NCI-H1105 (cell line): ENCODE measurements at regions not wholly inside any gene's neighbourhood (a gene's known extent, or its start where the extent isn't known, plus 50 kb on each side); places are given as distances from the start of the nearest gene placed in this dataset.

Source experiments
- DNase-seq: peaks from one replicate; lab custom pipeline; 2025; lab: John Stamatoyannopoulos, UW

DNA sequence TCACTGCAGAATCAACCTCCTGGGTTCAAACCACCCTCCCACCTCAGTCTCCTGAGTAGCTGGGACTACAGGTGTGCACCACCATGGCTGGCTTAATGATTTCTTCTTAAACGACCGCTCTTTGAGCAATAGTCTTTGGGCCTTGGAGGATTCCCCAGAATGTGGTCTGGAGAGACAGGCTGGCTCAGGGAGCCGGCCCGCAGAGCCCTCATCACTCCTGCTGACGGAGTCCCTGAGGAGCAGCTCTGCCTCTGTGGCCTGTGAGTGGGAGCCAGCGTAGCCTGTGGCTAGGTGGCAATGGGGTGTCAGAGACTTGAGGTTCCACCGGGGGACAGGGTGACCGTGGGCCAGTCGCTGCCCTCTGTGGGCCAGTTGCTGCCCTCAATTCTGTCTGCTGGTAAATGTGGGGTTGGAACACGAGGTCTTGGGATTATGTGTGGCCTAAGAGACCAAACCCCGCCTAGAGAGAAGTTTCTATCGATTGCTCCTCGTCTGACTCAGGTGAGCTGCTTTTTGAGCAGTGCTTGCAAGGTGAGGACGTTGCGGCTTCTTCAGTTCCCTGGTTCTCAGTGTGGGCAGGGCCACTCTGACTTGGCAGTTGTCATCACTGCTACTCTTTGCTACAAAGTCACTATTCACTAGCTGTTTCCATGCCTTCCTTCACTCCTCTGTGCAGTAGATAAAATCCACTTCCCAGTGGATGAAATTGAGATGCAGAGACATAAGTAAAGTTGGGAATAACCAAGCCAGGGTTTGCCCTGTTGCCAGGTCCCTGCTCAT lies 124.8 kb upstream of the NECTIN1 start:
- DNase-seq = no peak

GRCh38 chr11:119852741-119853140 lies 123.7 kb upstream of the NECTIN1 start:
- no peak for DNase-seq

DNA sequence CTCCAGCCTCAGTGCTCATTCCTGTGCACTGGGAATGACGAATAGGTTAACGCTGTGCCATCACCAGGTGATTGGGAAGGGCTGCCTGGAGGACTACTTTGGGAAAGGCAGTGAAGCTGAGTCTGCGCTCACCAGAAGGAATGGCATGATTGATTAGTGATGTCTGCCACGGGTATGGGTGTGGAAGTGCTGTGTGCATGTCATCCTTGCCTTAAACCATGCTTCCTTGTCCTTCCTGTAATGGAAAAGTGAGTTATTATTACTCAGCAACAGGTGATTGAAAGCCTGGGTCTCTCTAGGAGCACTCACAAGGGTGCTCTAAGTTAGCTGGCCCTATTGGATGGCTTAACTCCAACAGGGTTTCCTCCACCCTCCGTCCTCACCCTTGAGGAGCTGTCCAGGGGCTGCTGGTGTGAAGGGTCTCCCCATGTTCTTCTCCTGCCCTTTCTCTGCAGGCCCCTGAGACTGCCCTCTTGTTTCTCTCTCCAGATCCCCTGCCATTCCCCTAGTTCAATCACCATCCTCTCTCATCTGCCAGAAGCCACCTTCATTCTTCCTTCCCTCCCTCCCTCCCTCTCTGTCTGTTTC lies 121.9 kb upstream of the NECTIN1 start:
- no peak for DNase-seq

DNA sequence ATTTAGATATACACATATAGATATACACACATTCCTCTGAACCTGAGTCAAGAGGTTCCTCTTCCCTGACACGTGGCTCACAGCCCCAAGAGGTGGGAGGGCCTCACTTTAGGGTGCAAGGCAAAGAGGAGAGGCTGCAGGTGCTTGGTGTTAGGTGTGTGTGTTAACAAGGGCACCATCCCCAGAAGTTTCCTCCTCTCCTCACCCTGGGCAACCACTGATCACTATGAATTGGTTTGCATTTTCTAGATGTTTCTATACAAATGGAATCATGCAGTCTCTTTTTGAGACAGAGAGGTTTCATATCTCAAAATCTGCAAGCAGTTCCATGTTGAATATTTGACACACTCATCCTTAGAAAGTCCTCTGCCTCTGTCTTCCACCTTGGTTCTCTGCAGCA lies 120.9 kb upstream of the NECTIN1 start:
- DNase-seq = no peak

GRCh38 chr11:119847853-119848252 lies 118.9 kb upstream of the NECTIN1 start:
- no peak for DNase-seq

GRCh38 chr11:119846374-119846773 lies 117.4 kb upstream of the NECTIN1 start:
- DNase-seq = no peak

- DNase-seq = no peak
These were observed 116.8 kb upstream of the NECTIN1 start for GRCh38 chr11:119845756-119846155.

GRCh38 chr11:119845305-119845704 lies 116.3 kb upstream of the NECTIN1 start:
- DNase-seq = no peak

DNA sequence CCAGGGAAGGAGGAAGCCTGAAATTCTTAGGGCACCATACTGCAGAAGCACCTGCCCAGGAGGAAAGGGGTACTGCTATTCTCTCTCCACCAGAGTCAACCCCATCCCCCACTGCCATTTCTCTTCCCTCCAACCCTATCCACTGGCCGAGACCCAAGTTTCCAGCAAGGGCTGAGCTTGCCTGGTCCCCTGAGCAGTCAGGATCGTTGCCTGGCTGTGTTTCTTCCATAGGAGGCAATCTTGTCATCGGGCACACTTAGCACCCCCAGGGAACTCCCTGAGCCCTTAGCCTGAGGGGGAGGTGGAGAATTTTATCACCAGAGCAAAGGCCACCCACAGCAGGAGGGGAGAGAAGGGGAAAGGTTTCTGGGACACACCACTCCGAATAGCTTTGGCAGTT lies 115.8 kb upstream of the NECTIN1 start:
- no peak for DNase-seq

DNA sequence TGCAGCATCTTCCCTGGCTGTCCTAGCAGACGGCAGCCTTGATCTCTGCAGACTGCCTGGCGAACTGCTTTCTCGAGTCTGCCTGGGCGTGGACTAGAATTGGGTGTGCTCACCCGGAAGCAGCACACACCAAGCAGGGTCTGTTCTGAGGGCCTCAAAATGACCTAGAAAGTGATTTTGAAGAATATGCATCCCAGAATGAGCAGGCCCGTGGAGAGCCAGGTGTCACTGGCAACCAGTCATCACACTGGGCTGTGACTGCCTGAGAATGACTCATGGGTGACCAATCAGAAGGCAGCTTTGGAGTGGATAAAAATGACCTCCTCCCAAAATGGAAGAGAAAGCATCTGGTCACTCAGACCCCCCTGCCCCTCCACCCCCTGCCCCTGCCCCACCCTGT lies 114.9 kb upstream of the NECTIN1 start:
- DNase-seq = no peak

DNA sequence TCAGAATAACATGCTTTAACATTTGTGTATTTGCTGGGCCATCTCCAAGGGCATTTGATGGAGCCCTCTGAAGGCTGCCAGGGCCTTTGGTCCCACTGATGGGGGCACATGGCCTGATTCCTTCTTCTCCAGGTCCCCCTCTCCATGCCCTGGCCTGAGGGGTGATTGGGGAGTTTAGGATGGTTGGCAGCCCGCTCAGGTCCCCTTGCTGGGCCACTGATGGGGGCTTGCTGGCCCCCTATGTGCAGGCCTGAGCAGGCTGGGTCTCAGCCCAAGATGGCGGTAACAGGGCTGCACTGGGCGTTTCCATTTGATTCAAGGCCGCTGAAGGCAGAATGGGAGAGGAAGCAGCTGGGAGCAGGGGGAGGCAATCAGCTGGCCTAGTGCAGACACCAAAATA lies 113.7 kb upstream of the NECTIN1 start:
- DNase-seq = no peak

GRCh38 chr11:119839476-119840133 lies 110.6 kb upstream of the NECTIN1 start:
- DNase-seq = no peak

DNA sequence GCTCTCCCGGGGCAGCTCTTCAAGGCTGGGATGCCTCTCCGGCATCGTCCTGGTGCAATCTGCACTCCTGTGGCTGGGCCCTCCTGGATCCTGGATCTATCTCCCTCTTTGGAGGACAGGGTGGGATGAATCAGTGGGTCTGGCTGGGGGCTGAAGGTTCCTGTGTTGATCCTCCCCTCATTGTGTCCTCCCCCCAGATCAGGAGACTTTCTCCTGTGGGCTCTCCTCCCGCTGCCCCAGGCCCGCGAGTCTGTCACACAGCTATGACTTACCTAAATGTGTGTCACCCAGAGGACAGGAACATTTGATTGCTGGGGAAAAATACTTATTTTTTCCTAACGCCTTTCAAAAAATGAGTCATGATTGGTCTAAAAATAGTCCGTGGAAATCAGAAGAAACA lies 106.8 kb upstream of the NECTIN1 start:
- no peak for DNase-seq

- no peak for DNase-seq
These were observed 103.4 kb upstream of the NECTIN1 start for GRCh38 chr11:119832202-119832935.

DNA sequence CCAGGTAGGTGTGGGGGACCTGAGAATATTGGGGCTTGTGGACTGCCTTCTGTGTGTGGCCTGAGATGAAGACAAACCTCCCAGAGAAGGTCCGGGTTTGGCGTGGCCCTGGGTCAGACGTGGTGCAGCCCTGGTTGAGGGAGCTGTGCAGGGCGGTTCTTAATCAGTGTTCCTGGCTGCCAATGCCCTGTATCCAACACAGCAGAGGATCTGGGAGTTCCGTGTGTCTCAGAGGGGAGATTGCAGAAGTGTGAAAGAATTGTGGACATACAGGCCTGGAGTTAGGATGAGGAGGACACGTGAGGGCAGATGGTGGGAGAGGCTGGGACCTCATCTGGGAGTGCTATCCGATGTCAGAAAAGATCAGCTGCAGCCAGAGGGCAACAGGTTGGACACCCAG lies 102.0 kb upstream of the NECTIN1 start:
- DNase-seq = no peak

DNA sequence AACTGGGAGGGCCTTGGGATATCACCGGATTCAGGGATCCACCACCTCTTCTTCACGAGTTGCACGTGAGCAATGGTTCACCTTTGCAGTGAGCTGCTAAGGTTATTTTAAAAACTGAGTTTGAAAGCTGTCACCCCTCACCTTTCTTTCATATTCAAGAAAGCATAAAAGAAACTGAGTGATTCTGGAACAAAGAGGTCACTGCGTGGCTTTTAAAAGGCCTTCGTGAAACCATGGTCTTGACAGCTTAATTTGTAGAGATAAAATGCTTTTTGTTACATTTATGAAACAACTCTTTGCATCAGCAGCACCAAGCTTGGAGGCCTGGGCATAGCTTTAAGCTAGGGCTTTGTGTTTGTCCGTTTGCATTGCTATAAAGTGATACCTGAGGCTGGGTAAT lies 101.4 kb upstream of the NECTIN1 start:
- no peak for DNase-seq

DNA sequence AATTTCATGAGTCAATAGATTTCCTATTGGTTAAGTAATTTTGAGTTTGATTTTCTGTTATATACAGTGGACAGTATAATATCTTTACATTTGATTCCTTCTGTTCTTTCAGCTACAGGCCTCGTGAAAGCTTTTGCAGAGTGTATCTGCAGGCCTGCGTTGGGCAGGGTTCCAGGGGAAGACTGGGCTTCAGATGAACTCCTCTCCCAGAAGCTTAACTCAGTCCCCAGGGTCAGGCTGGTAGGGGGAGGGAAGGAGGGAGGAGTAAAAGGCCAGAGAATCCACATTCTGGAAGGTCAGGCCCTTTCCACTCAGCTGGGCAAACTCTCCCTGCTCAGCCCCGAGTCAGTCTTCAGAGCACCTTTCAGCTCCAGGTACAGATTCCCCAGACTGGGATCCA lies 100.4 kb upstream of the NECTIN1 start:
- no peak for DNase-seq

DNA sequence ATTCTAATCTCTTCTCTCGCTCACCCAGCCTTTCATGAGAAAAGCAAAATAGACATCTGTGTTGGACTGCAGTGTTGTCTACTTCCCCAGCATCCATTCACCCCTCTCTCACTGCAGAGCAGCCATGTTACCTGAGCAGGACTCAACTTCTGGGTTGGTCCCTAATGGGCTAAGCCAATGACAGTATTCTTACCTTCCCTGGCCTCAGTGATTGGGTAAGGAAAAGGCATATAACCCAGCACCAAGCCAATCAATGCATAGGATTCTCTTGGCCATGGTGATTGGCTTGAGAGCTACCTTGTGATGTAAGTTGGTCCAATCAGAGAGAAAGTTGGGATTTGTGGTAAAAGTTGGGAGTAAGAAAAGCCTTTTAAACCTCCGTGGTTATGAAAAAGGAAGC lies 99.8 kb upstream of the NECTIN1 start:
- DNase-seq = no peak

- no peak for DNase-seq
These were observed 99.0 kb upstream of the NECTIN1 start for GRCh38 chr11:119828006-119828405.

DNA sequence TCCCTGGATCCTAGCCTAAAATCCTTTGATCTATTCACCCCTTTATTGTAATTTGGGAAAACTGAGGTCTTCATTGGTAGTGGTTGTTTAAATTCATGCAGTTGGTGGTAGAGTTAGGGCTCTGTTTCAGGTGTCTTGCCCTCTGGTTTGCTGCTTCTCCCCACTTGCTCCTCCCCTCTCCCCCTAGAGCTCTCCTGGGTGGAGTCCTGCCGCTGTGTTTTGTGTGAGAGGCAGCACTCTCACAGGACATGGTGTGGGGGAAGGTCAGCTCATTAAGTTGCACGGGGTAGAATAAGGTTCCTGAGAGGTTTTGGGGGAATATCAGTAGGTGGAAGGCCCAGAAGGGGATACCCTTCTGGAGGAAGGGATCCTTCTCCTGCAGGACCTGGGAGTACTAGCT lies 98.1 kb upstream of the NECTIN1 start:
- no peak for DNase-seq

- no peak for DNase-seq
These were observed 94.1 kb upstream of the NECTIN1 start for GRCh38 chr11:119823077-119823476.

- no peak for DNase-seq
These were observed 87.7 kb upstream of the NECTIN1 start for GRCh38 chr11:119816660-119817059.

DNA sequence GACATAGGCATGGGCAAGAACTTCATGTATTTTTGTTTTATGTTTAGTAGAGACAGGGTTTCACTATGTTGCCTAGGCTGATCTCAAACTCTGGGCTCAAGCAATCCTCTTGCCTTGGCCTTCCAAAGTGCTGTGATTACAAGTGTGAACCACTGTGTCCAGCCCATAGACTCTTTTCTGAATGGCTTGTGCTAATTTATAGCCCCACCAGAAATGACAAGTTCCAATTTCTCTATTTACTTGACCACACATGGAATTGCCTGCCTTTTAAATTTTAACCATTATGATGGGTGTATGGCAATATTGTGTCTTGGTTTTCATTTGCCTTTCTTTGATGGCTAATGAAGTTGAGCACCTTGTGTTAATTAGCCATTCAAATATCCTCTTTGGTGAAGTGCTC lies 85.8 kb upstream of the NECTIN1 start:
- DNase-seq = no peak
